Tibial artery (tissue), 4 donors: ENCODE measurements at regions not wholly inside any gene's neighbourhood (a gene's known extent, or its start where the extent isn't known, plus 50 kb on each side); places are given as distances from the start of the nearest gene placed in this dataset.
"Not testable (repeated sequence)": the region's sequence is repeated elsewhere in the genome, so short reads cannot be mapped to it uniquely, and the experiment has no call there.

Source experiments
- DNase-seq, 2 donors: peaks; one replicate each; pipeline ENCODE4 v3.0.0-alpha.2; 2019
- H3K27ac ChIP-seq, 2 donors: fragments of 200-600 bp; sonication (generic) in 1 of 2; 1 replicate in 1 of 2; 2 replicates in 1 of 2; pipeline ENCODE4 v1.5.1; 2018 to 2019; ENCODE audit warnings: mild to moderate bottlenecking in 1 of 2
- H3K27me3 ChIP-seq, 2 donors: fragments of 200-600 bp; sonication (generic) in 1 of 2; one replicate each; pipeline versions ENCODE4 v1.5.1 to v1.6.0; 2016 to 2019
- H3K36me3 ChIP-seq, 3 donors: fragments of 200-600 bp; sonication (generic) in 2 of 3; one replicate each; pipeline ENCODE4 v1.5.1; 2016 to 2019; ENCODE audit warnings: mild to moderate bottlenecking in 2 of 3
- H3K4me1 ChIP-seq, 4 donors: fragments of 200-600 bp; sonication (generic) in 2 of 4; 1 replicate in 3 of 4; 2 replicates in 1 of 4; pipeline ENCODE4 v1.5.1; 2016 to 2019
- H3K4me3 ChIP-seq, 2 donors: fragments of 200-600 bp; sonication (generic) in 1 of 2; 1 replicate in 1 of 2; 2 replicates in 1 of 2; pipeline ENCODE4 v1.5.1; 2018 to 2019; ENCODE audit warnings: mild to moderate bottlenecking in 2 of 2
- H3K9me3 ChIP-seq, 3 donors: fragments of 200-600 bp; sonication (generic) in 1 of 3; one replicate each; pipeline ENCODE4 v1.5.1; 2016 to 2019
- CTCF ChIP-seq, 2 experiments: fragments of 200-600 bp in 1 of 2; fragments of 450-650 bp in 1 of 2; IDR thresholded peaks; one replicate each; pipeline ENCODE4 v1.5.1; 2017 to 2019; ENCODE audit warnings: antibody characterized with exemption in 2 of 2, mild to moderate bottlenecking in 1 of 2, moderate library complexity in 1 of 2
- intact Hi-C: fragments of 100-400 bp; cut with DNase I; formaldehyde crosslinking; loops from one replicate; pipeline ENCODE4 v1.15.0; 2023; ENCODE audit warnings: low total_unique reads

GRCh38 chr6:134410541-134410940 lies 92.6 kb upstream of the SGK1 start:
- no peak overlapping the region for H3K27ac ChIP-seq
- peaks cover 0 to 7% (median 0%) of the 10 kb centered on the region in 4 donors for H3K4me1 ChIP-seq
- TF ChIP-seq CTCF (IDR thresholded peaks at IDR 0.05), result no peak
- DNase-seq, result no peak
- no peak overlapping the region for H3K4me3 ChIP-seq
- intact Hi-C loops, result no loop called here
- H3K36me3 ChIP-seq, result no peaks in the 10 kb centered on the region
- peaks cover 0 to 5% (median 4%) of the 10 kb centered on the region in 3 donors for H3K9me3 ChIP-seq
- H3K27me3 ChIP-seq, result no peaks in the 10 kb centered on the region

- Histone ChIP-seq H3K27me3 (no peaks in the 10 kb centered on the region), H3K36me3 (no peaks in the 10 kb centered on the region), H3K27ac (no peak overlapping the region), H3K9me3 (peaks cover 0 to 4% (median 0%) of the 10 kb centered on the region in 3 donors), H3K4me1 (peaks cover 0 to 7% (median 0%) of the 10 kb centered on the region in 4 donors), H3K4me3 (no peak overlapping the region)
- no peak for DNase-seq
- intact Hi-C loops, result no loop called here
- no peak for TF ChIP-seq CTCF (IDR thresholded peaks at IDR 0.05)
Measured at GRCh38 chr6:134407791-134408190, 89.9 kb upstream of the SGK1 start.

GRCh38 chr6:134406311-134406710 lies 88.4 kb upstream of the SGK1 start:
- Histone ChIP-seq H3K9me3 (no peaks in the 10 kb centered on the region), H3K27me3 (no peaks in the 10 kb centered on the region), H3K4me1 (peaks cover 0 to 7% (median 0%) of the 10 kb centered on the region in 4 donors), H3K36me3 (no peaks in the 10 kb centered on the region), H3K27ac (no peak overlapping the region), H3K4me3 (no peak overlapping the region)
- intact Hi-C loops, result no loop called here
- DNase-seq, result no peak
- TF ChIP-seq CTCF (IDR thresholded peaks at IDR 0.05), result no peak

- Histone ChIP-seq H3K4me3 (no peak overlapping the region), H3K27ac (no peak overlapping the region)
- intact Hi-C loops, result no loop called here
Measured at GRCh38 chr6:134405386-134406087, 87.6 kb upstream of the SGK1 start.

GRCh38 chr6:134403312-134403711 lies 85.4 kb upstream of the SGK1 start:
- intact Hi-C loops, H3K9me3 ChIP-seq, DNase-seq, H3K4me3 ChIP-seq, H3K36me3 ChIP-seq, H3K4me1 ChIP-seq, H3K27me3 ChIP-seq, H3K27ac ChIP-seq: not testable (repeated sequence)

More at GRCh38 chr6:134405386-134406087, 87.6 kb upstream of the SGK1 start:
- H3K27me3 ChIP-seq, result no peaks in the 10 kb centered on the region
- TF ChIP-seq CTCF (IDR thresholded peaks at IDR 0.05), result no peak
- peaks cover 0 to 5% (median 0%) of the 10 kb centered on the region in 4 donors for H3K4me1 ChIP-seq
- no peaks in the 10 kb centered on the region for H3K9me3 ChIP-seq
- DNase-seq, result no peak
- no peaks in the 10 kb centered on the region for H3K36me3 ChIP-seq

- TF ChIP-seq CTCF (IDR thresholded peaks at IDR 0.05), result no peak
- no peaks in the 10 kb centered on the region for H3K27me3 ChIP-seq
- no peak for DNase-seq
- H3K4me1 ChIP-seq, result no peaks in the 10 kb centered on the region
- H3K27ac ChIP-seq, result no peak overlapping the region
- no peaks in the 10 kb centered on the region for H3K9me3 ChIP-seq
- intact Hi-C loops, result no loop called here
- no peaks in the 10 kb centered on the region for H3K36me3 ChIP-seq
- H3K4me3 ChIP-seq, result no peak overlapping the region
Measured at GRCh38 chr6:134402372-134402984, 84.6 kb upstream of the SGK1 start.
